ENCODE measurements at regions not wholly inside any gene's neighbourhood (a gene's known extent, or its start where the extent isn't known, plus 50 kb on each side); places are given as distances from the start of the nearest gene placed in this dataset.

DNA sequence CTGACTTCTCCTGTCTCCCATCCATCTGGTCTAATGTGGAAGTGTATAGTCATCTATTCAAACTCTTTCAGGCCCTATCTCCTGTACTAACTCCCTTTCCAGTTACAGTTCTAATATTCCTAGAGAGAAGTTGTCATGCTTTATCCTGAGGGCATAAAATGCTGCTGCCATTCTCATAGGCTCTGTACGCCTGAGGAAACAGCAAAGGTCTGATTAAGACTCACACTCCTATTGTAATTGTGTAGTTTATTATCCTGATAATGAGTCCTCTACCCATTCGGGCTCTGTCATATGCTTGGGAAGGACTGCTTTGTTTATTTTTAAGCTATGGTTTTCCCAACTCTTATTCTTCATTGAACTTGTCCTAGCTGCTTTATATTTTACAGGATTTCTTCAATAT lies 290.4 kb downstream of the TMEM38B start:
- H3K36me3 ChIP-seq = no peaks in the 10 kb centered on the region
- no peaks in the 10 kb centered on the region for H3K27me3 ChIP-seq (replicated peaks; ENCODE audit: insufficient read depth)
- no peak overlapping the region for H3K27ac ChIP-seq
- DNase-seq (ENCODE audit: low spot score) (no peak), ATAC-seq (ENCODE audit: insufficient number of reproducible peaks, low FRiP score, low read depth) (no peak)
- no peaks in the 10 kb centered on the region for H3K4me1 ChIP-seq (ENCODE audit: control insufficient read depth in 1 of 2, low read depth in 2 of 2)
- H3K4me3 ChIP-seq = no peak overlapping the region
- no peaks in the 10 kb centered on the region for H3K9me3 ChIP-seq
- TF ChIP-seq, protein P1, sequence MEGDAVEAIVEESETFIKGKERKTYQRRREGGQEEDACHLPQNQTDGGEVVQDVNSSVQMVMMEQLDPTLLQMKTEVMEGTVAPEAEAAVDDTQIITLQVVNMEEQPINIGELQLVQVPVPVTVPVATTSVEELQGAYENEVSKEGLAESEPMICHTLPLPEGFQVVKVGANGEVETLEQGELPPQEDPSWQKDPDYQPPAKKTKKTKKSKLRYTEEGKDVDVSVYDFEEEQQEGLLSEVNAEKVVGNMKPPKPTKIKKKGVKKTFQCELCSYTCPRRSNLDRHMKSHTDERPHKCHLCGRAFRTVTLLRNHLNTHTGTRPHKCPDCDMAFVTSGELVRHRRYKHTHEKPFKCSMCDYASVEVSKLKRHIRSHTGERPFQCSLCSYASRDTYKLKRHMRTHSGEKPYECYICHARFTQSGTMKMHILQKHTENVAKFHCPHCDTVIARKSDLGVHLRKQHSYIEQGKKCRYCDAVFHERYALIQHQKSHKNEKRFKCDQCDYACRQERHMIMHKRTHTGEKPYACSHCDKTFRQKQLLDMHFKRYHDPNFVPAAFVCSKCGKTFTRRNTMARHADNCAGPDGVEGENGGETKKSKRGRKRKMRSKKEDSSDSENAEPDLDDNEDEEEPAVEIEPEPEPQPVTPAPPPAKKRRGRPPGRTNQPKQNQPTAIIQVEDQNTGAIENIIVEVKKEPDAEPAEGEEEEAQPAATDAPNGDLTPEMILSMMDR (IDR thresholded peaks at IDR 0.05) = no peak

DNA sequence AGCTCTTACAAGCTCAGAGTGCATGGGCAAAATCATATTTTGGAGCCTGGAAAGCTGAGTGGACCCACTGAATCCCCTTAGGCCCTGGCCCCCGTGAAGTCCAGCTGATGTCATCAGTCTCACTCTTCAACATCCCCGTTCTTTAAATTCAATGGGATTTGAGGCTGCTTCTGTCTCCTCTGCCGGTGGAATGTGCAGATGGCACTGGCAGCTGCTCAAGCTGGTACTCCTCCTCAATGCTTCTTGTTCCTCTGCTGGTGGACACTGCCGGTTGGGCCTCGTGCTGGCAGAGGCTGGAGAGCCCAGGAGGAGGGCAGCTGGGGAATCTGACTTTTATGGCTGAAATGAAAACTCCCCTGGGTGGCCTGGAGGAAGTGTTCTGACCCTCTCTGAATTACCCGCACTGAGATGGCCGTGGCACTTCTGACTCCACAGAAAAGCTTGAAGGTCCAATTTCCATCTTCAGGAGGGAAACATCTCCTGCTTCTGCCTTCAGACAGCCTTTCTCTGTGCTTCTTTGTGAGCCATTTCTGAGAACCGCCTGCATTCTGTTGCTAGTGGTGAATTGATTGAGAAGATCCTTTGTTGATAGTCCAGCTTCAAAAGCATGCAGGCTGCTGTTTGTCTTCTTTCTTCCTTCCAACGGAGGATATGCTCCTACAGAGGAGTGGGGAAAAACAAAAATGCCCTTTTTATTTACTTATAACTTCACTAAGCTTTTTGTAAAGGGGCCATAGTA lies 298.9 kb downstream of the TMEM38B start:
- Histone ChIP-seq H3K4me3 (no peak overlapping the region), H3K27me3 (replicated peaks; ENCODE audit: insufficient read depth) (no peaks in the 10 kb centered on the region), H3K4me1 (ENCODE audit: control insufficient read depth in 1 of 2, low read depth in 2 of 2) (no peaks in the 10 kb centered on the region), H3K36me3 (no peaks in the 10 kb centered on the region), H3K27ac (no peak overlapping the region), H3K9me3 (no peaks in the 10 kb centered on the region)
- TF ChIP-seq, protein P1 (IDR thresholded peaks at IDR 0.05) = no peak
- ATAC-seq (ENCODE audit: insufficient number of reproducible peaks, low FRiP score, low read depth) = no peak
- no peak for DNase-seq (ENCODE audit: low spot score)

DNA sequence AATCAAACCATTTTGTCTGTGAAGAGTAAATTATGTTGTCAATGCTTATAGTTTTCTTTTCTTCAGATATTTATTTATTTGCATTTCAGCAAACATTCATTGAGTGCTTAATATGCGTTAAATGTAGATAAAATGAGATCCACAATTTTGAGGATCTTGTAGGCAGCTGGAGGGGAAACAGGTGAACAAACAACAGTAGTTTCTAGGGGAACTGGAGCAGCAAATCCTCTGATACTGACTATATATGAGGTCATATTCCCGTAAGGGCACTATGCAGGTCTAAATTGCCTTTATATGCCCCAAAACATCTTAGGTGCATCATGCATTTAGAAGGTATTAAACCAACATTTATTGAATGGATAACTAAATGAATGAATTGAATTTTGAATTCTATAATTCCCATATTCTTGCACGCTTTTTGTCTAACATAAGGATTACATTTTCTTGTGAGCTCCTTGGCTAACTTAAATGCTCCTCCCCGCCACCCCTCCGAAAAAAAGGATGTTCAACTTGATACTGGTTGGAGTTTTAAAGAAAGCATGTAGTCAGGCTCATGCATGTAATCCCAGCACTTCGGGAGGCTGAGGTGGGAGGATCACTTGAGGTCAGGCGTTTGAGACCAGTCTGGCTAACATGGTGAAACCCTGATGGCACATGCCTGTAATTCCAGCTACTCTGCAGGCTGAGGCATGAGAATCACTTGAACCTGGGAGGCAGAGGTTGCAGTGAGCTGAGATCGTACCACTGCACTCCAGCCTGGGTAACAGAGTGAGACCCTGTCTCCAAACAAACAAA lies 299.8 kb downstream of the TMEM38B start:
- no peaks in the 10 kb centered on the region for H3K36me3 ChIP-seq
- no peaks in the 10 kb centered on the region for H3K4me1 ChIP-seq (ENCODE audit: control insufficient read depth in 1 of 2, low read depth in 2 of 2)
- no peak overlapping the region for H3K4me3 ChIP-seq
- TF ChIP-seq, protein P1 (IDR thresholded peaks at IDR 0.05) = no peak
- DNase-seq (ENCODE audit: low spot score) (no peak), ATAC-seq (ENCODE audit: insufficient number of reproducible peaks, low FRiP score, low read depth) (no peak)
- no peaks in the 10 kb centered on the region for H3K27me3 ChIP-seq (replicated peaks; ENCODE audit: insufficient read depth)
- no peak overlapping the region for H3K27ac ChIP-seq
- no peaks in the 10 kb centered on the region for H3K9me3 ChIP-seq

DNA sequence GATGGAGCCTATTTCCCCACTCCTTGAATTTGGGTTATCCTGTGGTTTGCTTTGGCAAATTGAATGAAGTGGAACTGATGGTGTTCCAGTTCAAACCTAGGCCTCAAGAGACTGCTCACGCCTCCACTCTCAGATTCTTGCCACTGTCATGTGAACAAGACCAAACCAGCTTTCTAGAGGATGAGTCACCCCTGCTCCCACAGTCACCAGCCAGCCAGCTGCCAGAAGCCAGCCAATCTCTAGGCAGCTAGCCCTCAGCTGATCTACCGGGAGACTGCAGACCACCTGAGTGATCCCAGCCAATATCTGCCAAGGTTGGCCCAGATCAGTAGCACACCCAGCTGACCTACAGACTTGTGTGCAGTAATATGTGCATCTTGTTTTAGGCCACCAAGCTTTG lies 300.6 kb downstream of the TMEM38B start:
- DNase-seq (ENCODE audit: low spot score) (no peak), ATAC-seq (ENCODE audit: insufficient number of reproducible peaks, low FRiP score, low read depth) (no peak)
- no peak overlapping the region for H3K4me3 ChIP-seq
- H3K4me1 ChIP-seq (ENCODE audit: control insufficient read depth in 1 of 2, low read depth in 2 of 2) = no peaks in the 10 kb centered on the region
- no peaks in the 10 kb centered on the region for H3K27me3 ChIP-seq (replicated peaks; ENCODE audit: insufficient read depth)
- H3K36me3 ChIP-seq = no peaks in the 10 kb centered on the region
- no peaks in the 10 kb centered on the region for H3K9me3 ChIP-seq
- no peak overlapping the region for H3K27ac ChIP-seq
- TF ChIP-seq, protein P1 (IDR thresholded peaks at IDR 0.05) = no peak

DNA sequence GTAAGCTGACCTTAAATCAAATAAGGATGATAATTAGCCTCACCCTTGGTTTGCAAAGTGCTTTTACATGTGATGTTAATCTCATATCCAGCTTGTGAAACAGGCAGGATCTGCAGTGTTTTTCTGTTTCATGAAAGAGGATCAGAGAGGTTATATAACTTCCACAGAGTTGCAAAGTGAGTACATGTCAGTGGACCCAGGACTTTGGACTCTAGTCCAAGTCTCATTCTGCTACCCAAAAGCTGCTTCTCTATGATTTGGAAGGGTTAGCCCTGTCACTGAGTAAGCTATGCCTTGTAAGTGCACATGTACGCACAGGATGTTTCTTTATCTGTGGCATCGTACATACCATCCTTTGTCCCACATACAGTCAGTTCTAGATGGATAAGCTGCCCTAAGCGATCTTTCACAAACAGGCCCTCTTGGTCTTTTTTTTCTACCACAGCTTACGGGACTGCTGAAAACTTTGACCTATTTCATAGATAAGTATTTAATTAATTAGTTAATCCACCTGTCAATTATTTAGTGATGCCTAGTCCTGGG lies 322.9 kb downstream of the TMEM38B start:
- Histone ChIP-seq H3K4me3 (no peak overlapping the region), H3K9me3 (no peaks in the 10 kb centered on the region), H3K27me3 (replicated peaks; ENCODE audit: insufficient read depth) (no peaks in the 10 kb centered on the region), H3K36me3 (no peaks in the 10 kb centered on the region), H3K4me1 (ENCODE audit: control insufficient read depth in 1 of 2, low read depth in 2 of 2) (no peaks in the 10 kb centered on the region), H3K27ac (no peak overlapping the region)
- ATAC-seq (ENCODE audit: insufficient number of reproducible peaks, low FRiP score, low read depth) = no peak
- TF ChIP-seq, protein P1 (IDR thresholded peaks at IDR 0.05) = no peak
- no peak for DNase-seq (ENCODE audit: low spot score)
